Left lobe of liver (tissue), 2 donors: ENCODE measurements at regions not wholly inside any gene's neighbourhood (a gene's known extent, or its start where the extent isn't known, plus 50 kb on each side); places are given as distances from the start of the nearest gene placed in this dataset.

ENCODE experiments used
- ATAC-seq: fragments of 200-7000 bp; cut with Tn5 transposase; one replicate; pipeline ENCODE4 v1.9.1; 2020; ENCODE audit warnings: mild to moderate bottlenecking, moderate library complexity
- DNase-seq: peaks from one replicate; pipeline ENCODE4 v3.0.0-alpha.2; 2020; ENCODE audit warnings: low spot score
- donor health status: DM: no; HTN: no; CAD: no; lungs with moderate emphysema.
- donor health status: DM: no; HTN: yes; CAD: no.

DNA sequence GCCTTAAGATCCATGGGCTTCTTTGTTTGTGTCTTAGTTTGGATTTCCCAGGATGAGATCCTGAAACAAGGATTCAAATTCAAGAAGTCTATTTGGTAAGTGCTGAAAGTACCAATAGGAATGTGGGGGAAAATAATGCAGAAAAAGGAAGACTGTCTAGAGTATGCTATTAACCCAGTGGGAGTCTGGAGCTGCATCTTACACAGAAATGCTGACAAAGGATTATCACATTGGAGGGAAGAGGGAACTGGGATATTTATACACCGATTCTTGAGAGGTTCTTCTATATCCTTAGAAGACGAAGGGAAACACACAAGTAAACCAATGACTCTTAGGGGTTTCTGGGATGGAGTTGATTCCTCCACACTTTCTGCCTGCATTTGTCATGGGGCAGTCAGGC, 294.8 kb upstream of the FIGN start:
- ATAC-seq: no peak
- DNase-seq: no peak

DNA sequence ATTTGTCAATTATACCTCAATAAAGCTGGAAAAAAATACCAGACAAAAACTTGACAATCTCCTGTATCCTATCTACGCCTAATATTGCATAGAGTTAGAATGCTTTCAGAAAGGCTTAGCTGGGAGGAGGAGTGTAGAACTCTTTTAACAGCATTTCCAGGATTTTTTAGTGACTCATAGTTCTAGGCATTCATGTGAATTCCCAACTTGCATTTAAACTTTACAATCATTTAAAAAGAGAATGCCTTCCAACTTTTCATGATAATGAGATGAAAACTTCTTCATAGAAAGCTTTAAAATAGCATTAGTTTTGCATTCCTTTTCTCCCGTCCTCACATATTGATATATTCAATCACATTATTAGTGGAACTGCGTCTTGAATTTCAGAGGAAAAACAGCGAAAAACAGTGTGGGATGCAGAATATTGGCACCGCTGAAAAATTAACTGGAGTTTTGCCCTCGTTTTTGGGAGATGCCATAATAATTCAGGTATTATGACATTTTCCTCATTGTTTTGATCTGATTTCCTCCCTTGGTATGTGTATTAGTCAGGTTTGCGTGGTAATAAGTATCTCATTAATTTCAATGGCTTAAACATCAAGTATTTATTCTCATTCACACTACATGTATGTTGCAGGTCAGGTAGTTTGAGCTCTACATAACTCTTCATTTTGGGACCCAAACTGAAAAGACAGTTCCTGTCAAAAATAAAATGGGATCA, 293.2 kb upstream of the FIGN start:
- ATAC-seq: no peak

GRCh38 chr2:164024396-164024795, 288.6 kb upstream of the FIGN start:
- ATAC-seq: no peak
- DNase-seq: no peak

More for the DNA sequence above, 293.2 kb upstream of the FIGN start:
- DNase-seq: no peak

GRCh38 chr2:164023896-164024295, 288.1 kb upstream of the FIGN start:
- no peak for DNase-seq
- ATAC-seq: no peak

GRCh38 chr2:164015328-164016123, 279.7 kb upstream of the FIGN start:
- no peak for DNase-seq
- ATAC-seq: no peak

DNA sequence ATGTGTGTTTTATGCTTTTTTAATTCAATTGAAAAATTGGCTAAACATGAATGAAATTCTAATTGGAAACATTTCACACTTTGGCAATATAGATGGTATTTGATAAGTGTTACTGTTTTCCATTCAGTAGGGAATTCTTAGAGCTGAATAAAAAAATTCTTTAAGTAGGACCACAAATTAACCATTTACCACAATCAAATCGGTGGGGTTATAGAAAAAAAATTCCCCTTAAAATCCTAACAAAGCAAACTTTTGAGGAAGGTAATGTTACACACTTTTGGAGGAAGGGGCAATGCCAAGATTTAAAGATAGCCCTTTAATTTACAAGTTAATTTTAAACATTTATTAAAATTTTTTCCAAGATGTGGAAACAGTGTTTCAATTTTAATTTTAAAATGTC, 279.0 kb upstream of the FIGN start:
- DNase-seq (no peak), ATAC-seq (no peak)

DNA sequence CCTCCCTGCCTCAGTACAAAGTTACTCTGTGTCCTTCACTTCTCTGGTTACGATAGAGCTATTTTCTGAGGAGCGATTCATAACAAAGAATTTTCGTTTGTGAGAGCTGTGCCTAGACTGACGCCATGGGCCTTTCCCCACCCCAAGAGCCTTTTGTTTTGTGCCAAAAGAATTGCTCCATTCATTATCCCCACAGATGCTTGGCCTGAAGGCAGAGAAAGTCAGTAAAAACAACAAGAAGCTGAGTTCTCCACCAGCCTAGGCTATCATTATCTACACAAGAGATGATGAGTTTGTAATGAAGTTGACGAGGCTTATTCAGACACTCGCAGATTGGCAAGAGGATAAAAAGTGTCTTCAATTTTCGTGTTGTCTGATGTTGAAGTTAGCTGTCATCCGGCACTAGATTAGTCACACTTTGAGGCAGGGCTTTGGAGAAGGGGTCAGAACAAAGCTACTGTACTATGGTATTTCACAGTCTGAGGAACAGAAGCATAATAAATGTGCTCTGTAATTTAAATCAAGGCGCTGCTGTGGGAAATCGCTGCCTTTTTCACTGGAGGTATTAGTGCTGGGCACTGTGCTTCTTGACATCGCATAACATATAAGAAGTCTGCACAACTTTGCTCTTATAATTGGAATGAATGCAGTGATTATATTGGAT, 278.4 kb upstream of the FIGN start:
- DNase-seq (no peak), ATAC-seq (no peak)

DNA sequence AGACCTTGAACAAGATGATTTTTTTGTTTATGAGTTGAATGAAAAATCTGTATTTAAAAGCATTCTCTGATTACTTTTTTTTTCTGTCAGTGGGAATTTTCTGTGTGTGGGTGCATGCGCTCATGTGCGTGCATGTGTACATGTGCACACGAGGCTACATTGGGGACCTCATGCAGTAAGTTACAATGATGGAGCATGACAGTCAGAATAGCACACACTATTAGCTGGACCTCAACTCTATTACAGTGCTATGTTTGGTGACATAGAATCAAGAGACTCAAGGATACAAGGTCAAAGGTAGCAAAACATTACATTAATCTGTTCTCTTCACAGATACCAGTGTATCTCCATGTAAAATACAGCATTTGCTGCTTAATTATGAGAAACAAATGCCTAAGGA, 276.8 kb upstream of the FIGN start:
- DNase-seq: no peak
- ATAC-seq: no peak

DNA sequence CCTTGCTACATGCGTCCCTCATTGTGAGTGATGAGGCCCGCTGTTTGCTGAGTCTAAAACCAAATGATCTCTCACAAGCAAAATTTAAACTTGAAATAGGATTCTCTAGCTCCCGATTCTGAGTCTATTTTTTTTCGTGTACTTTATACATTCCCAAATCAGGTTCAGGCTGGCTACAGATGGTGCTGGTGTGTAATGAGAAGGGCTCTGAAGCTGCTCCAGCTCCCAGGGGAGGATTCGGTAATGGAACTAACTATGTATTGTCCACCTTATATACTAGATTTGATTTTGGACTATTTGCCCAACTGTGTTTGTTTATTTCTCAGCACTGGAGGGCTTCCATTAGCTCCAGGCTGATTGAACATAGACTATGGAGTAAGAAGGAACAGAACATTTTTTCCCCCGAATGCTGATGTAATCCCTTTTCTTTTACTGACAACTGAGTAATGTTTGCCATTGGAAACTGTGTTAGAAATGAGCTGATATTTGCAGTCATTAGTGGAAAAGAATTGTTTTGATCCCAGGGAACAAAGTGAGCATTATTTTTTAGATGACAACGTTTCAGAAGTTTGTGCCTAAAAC, 274.0 kb upstream of the FIGN start:
- ATAC-seq (no peak), DNase-seq (no peak)

- ATAC-seq (no peak), DNase-seq (no peak)
These were observed 272.9 kb upstream of the FIGN start for GRCh38 chr2:164008752-164009151.

GRCh38 chr2:164006704-164007103, 270.9 kb upstream of the FIGN start:
- no peak for ATAC-seq
- no peak for DNase-seq

GRCh38 chr2:164000176-164000575, 264.4 kb upstream of the FIGN start:
- no peak for ATAC-seq

DNA sequence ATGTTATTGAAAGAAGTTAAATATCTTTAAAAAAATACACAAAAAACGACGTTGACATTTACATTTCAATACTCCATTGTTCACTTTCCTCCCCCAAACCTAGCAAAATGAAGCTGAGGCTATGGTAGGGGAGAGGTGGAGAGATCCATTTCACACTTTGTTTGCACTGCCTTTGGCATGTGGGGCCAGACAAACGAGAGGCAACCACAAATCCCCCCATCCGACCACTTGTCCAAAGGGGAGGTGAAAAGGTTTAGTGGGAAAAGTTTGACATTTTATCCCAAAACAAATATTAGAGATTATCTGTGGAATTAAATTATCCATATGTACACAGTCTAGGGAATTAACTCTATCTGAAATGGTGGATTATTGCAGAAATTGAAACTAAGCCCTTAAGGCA, 261.7 kb upstream of the FIGN start:
- ATAC-seq (no peak), DNase-seq (no peak)

More at GRCh38 chr2:164000176-164000575, 264.4 kb upstream of the FIGN start:
- no peak for DNase-seq

- no peak for DNase-seq
- no peak for ATAC-seq
These were observed 254.7 kb upstream of the FIGN start for GRCh38 chr2:163990541-163990940.

DNA sequence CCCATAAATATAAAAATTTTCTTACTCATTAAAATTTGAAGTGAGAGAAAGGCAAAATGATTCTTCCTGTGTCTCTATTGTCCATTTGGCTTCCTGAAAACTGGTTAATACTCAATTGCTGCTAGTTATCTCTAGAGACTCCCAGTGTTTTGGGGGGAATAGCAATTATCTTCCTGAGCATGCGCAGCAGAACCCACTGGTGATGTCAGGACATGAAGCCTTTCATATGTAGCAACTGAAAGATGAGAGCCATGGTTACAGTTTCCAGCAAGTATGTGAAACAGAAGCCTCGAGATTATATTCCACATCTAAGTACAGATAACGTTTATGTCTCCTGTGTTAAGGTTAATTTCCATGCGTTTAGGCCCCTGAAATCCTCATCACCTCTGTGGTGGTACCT, 254.3 kb upstream of the FIGN start:
- DNase-seq: no peak
- no peak for ATAC-seq

DNA sequence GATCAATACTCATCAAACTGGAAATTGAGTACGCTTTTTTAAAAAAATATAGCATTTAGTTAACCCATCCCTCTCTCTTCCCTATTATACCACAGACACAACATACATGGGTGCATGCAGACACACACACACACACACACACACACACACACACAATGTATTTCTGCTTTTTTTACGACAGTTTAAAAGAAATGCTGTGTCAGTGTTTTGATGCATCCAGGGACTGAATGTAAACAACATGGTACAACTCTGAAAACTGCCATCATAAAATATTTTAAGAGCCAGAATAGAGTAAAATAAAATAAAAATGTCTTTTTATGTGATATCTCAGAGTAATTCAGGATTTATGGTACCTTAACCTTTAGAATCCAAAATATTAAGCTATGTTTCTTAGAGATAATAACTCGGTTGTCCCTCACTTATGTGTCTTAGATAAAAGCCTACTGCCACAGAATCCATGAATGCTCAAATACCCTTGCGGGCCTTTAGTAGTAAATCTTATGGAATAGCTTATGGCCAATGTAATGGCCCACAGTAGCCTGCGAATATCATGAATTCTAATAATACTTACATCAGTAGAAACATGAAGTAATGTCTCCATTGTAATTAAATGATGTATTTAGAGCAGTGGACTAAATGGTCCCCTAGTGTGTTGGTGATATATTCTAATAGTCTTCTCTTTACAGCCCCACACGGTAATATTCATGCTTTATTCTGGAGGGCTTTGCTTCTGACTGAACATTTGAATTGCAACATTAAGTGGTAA, 251.6 kb upstream of the FIGN start:
- DNase-seq (no peak), ATAC-seq (no peak)

GRCh38 chr2:163984986-163985385, 249.2 kb upstream of the FIGN start:
- DNase-seq: no peak
- ATAC-seq: no peak

DNA sequence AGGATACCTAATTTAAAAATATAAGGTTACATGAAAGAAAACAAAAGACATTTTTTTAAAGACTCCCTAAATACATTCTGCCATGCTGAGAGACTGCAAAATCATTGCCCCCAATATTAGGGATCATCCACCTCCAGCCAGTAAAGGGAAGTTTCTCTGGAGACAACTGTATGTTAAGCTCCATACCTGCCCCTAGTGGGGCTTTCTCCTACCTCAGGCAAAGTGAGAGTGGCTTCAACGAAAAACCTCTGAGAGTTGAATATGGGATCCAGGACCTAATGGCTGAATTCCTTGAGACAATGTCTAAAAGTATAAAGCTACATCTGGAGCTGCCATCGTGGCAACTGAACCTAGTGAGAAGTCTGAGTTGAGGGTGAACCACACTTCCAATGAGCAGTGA, 248.1 kb upstream of the FIGN start:
- ATAC-seq (no peak), DNase-seq (no peak)

- no peak for ATAC-seq
These were observed 247.1 kb upstream of the FIGN start for GRCh38 chr2:163982938-163983337.

DNA sequence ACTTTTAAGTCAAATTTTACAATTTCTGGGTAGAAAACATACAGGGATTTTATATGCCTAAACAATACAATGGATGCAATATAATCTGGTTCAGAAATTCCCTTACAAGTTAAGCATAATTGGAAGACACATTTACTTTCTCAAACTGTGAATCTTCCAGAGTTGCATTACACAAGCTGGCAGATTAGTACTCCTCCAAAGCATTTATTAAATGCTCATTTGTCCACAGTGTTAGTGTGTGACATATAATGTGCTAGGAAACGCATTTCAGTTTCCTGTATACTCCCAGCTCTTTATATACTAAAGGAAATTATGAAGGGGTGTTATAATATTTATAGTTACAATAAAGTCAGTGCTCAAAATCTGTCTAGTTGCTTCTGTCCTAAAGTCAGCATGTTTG, 239.0 kb upstream of the FIGN start:
- ATAC-seq: no peak
- no peak for DNase-seq

More at GRCh38 chr2:163982938-163983337, 247.1 kb upstream of the FIGN start:
- DNase-seq: no peak
